ENCODE measurements at regions not wholly inside any gene's neighbourhood (a gene's known extent, or its start where the extent isn't known, plus 50 kb on each side); places are given as distances from the start of the nearest gene placed in this dataset.

DNA sequence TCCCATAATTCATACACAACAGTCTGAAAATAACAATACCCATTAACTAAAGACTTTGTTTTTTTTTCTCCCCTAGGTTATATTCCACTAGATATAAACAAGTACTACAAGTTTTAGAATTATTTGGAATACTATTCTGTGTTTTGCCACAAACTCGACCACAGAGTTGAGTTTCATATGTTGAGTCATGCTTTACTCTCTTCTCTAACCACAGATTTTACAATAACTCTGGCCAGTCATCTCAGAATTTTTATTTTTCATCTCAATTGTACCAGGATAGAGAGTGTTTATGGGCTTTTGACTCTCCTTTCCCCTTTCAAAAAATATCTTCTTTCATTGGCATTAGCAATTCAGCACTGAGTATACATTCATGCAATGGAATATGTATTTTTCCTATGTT lies 348.7 kb upstream of the GALNT5 start:
- Mint-ChIP-seq H3K4me3 (no peak overlapping the region), H3K36me3 (ENCODE audit: low read depth) (no peaks in the 10 kb centered on the region), H3K4me1 (no peaks in the 10 kb centered on the region), H3K27me3 (ENCODE audit: insufficient read depth, low read depth, poor library complexity) (no peaks in the 10 kb centered on the region), H3K9me3 (no peaks in the 10 kb centered on the region), H3K27ac (no peak overlapping the region)
- Histone ChIP-seq H4K20me1 (replicated peaks; ENCODE audit: insufficient read depth) (no peaks in the 10 kb centered on the region), H3K4me3 (no peak overlapping the region), H2AFZ (no peak overlapping the region), H3K4me1 (ENCODE audit: insufficient read depth) (no peaks in the 10 kb centered on the region), H3K9me2 (ENCODE audit: insufficient read depth) (no peaks in the 10 kb centered on the region), H3K27ac (ENCODE audit: low read depth) (no peak overlapping the region), H3K27me3 (ENCODE audit: insufficient read depth) (no peaks in the 10 kb centered on the region), H3K36me3 (ENCODE audit: insufficient read depth) (no peaks in the 10 kb centered on the region), H3F3A (replicated peaks; ENCODE audit: low read depth) (no peaks in the 10 kb centered on the region), H3K4me2 (no peak overlapping the region), H3K79me2 (replicated peaks; ENCODE audit: insufficient read depth) (no peaks in the 10 kb centered on the region)
- ATAC-seq (no peak), DNase-seq (ENCODE audit: low spot score) (no peak)
- TF ChIP-seq, protein P1, sequence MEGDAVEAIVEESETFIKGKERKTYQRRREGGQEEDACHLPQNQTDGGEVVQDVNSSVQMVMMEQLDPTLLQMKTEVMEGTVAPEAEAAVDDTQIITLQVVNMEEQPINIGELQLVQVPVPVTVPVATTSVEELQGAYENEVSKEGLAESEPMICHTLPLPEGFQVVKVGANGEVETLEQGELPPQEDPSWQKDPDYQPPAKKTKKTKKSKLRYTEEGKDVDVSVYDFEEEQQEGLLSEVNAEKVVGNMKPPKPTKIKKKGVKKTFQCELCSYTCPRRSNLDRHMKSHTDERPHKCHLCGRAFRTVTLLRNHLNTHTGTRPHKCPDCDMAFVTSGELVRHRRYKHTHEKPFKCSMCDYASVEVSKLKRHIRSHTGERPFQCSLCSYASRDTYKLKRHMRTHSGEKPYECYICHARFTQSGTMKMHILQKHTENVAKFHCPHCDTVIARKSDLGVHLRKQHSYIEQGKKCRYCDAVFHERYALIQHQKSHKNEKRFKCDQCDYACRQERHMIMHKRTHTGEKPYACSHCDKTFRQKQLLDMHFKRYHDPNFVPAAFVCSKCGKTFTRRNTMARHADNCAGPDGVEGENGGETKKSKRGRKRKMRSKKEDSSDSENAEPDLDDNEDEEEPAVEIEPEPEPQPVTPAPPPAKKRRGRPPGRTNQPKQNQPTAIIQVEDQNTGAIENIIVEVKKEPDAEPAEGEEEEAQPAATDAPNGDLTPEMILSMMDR (conservative IDR thresholded peaks at IDR 0.05; ENCODE audit: low read depth in 2 of 2): no peak
- no peak for TF ChIP-seq ZNF331 (CRISPR knock-in tag; IDR thresholded peaks at IDR 0.05; ENCODE audit: low read depth)
- no peak for TF ChIP-seq ZNF114 (CRISPR knock-in tag; IDR thresholded peaks at IDR 0.05)
- TF ChIP-seq POLR2AphosphoS5 (IDR thresholded peaks at IDR 0.05; ENCODE audit: low read depth): no peak
- TF ChIP-seq, protein P2, sequence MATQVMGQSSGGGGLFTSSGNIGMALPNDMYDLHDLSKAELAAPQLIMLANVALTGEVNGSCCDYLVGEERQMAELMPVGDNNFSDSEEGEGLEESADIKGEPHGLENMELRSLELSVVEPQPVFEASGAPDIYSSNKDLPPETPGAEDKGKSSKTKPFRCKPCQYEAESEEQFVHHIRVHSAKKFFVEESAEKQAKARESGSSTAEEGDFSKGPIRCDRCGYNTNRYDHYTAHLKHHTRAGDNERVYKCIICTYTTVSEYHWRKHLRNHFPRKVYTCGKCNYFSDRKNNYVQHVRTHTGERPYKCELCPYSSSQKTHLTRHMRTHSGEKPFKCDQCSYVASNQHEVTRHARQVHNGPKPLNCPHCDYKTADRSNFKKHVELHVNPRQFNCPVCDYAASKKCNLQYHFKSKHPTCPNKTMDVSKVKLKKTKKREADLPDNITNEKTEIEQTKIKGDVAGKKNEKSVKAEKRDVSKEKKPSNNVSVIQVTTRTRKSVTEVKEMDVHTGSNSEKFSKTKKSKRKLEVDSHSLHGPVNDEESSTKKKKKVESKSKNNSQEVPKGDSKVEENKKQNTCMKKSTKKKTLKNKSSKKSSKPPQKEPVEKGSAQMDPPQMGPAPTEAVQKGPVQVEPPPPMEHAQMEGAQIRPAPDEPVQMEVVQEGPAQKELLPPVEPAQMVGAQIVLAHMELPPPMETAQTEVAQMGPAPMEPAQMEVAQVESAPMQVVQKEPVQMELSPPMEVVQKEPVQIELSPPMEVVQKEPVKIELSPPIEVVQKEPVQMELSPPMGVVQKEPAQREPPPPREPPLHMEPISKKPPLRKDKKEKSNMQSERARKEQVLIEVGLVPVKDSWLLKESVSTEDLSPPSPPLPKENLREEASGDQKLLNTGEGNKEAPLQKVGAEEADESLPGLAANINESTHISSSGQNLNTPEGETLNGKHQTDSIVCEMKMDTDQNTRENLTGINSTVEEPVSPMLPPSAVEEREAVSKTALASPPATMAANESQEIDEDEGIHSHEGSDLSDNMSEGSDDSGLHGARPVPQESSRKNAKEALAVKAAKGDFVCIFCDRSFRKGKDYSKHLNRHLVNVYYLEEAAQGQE (IDR thresholded peaks at IDR 0.05; ENCODE audit: unreplicated experiment): no peak
- no peak for TF ChIP-seq EZH2 (IDR thresholded peaks at IDR 0.05; ENCODE audit: low read depth, unreplicated experiment)
- TF ChIP-seq ZNF462 (CRISPR knock-in tag; IDR thresholded peaks at IDR 0.05): no peak
- no peak for TF ChIP-seq CREB1 (CRISPR knock-in tag; IDR thresholded peaks at IDR 0.05; ENCODE audit: low read depth)
- TF ChIP-seq ETS1 (IDR thresholded peaks at IDR 0.05): no peak
- TF ChIP-seq NANOG (IDR thresholded peaks at IDR 0.05; ENCODE audit: borderline replicate concordance): no peak
- no peak for TF ChIP-seq STAT1 (IDR thresholded peaks at IDR 0.05; ENCODE audit: unreplicated experiment)
- no peak for TF ChIP-seq EZH2phosphoT487 (IDR thresholded peaks at IDR 0.05; ENCODE audit: unreplicated experiment)
- TF ChIP-seq JUNB (IDR thresholded peaks at IDR 0.05; ENCODE audit: unreplicated experiment): no peak
